ENCODE measurements at regions not wholly inside any gene's neighbourhood (a gene's known extent, or its start where the extent isn't known, plus 50 kb on each side); places are given as distances from the start of the nearest gene placed in this dataset.

DNA sequence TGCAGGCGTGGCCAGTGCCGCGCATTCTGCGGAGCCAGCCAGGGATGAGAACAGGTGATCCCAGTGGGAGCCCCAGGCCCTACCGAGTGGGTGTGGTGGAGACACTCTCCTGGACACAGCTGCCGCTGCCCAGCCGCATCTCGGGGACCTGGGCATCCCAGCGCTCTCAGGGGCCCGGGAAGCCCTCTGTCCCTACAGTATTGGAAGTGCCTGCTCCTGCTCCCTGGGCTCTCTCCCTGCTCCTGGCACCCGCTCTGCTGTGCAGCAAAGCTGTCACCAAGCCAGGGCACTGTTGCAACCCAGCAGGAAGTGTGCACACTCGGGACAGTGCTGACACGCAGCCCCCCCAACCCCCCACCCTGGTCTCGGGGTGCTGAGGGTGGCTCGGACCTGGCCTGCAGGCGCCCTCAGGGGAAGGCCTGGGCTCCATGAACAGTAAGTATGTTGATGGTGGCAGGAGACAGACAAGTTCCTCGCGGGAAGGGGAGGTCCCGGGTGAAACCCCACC, 1177.4 kb upstream of the GBE1 start:
- no peak overlapping the region for H2AFZ ChIP-seq
- H3K9ac ChIP-seq, result no peak overlapping the region
- no peaks in the 10 kb centered on the region for H3K9me3 ChIP-seq (ENCODE audit: low read depth)
- H3K4me2 ChIP-seq (ENCODE audit: unreplicated experiment), result no peak overlapping the region
- no peaks in the 10 kb centered on the region for H4K20me1 ChIP-seq (ENCODE audit: insufficient read depth)
- TF ChIP-seq EZH2 (IDR thresholded peaks at IDR 0.05; ENCODE audit: insufficient read depth, poor library complexity, severe bottlenecking) (no peak), EZH2phosphoT487 (IDR thresholded peaks at IDR 0.05; ENCODE audit: insufficient read depth, low read depth) (no peak)
- no peaks in the 10 kb centered on the region for H3K27me3 ChIP-seq (replicated peaks; ENCODE audit: insufficient read depth)
- whole genome bisulfite sequencing, 2 experiments (ENCODE audit: low coverage in 1 of 2, low lambda C conversion rate in 2 of 2, missing lambda C conversion rate in 2 of 2), result 61 to 67% methylated on average over 18 of the region's 19 CpGs
- no peak overlapping the region for H3K27ac ChIP-seq
- no peak for DNase-seq
- no peaks in the 10 kb centered on the region for H3K9me2 ChIP-seq (ENCODE audit: insufficient read depth)
- no peaks in the 10 kb centered on the region for H3K36me3 ChIP-seq (ENCODE audit: low read depth)
- in situ Hi-C loops (cut with MboI), result no loop called here
- H3K4me1 ChIP-seq (ENCODE audit: insufficient read depth), result no peaks in the 10 kb centered on the region
- H3K79me2 ChIP-seq (ENCODE audit: insufficient read depth), result no peaks in the 10 kb centered on the region
- no peaks in the 10 kb centered on the region for H3F3A ChIP-seq (ENCODE audit: insufficient read depth)
- no peak overlapping the region for H3K4me3 ChIP-seq

DNA sequence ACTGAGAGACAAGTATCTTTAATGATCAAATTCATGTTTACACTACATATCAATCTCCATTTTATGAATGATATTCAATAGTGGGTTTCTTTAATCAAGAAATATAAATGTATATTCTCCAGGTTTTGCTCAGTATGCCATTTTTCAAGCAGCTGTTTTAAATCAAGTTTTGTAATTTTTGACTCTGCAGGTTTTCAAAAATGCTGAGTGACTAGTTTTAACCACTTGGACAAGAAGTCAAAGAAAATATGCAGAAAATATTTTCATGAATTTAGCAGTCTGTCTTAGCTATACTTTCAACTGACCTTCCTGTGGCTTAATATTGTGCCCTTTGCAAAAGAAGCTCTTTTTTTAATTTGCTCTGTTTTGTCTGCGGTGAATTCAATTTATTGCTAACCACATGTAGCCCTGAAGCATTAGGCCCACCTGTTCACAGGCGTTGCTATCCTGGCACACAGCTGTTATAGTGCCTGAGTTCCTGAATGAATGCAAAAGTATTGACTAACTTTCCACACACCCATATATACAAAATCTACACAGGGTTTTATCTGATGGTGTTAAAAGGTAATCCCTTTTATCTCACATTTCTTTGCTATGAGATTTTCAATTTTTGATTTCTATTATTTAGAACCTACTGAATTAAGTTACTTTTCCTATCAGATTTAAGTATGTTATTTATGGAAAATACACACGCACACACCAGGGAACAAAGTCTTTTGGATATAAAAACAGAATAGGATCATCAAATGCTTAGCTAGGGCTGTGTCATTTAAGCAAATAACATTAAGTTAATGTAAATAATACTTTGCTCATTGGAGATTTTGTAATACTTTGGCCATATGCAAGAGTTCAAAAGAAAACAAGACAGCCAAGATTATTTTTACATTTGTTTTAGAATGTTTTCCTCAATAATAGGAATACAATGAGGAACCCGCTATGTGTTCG, 1166.1 kb upstream of the GBE1 start:
- no peaks in the 10 kb centered on the region for H3K27me3 ChIP-seq (replicated peaks; ENCODE audit: insufficient read depth)
- no peaks in the 10 kb centered on the region for H3K79me2 ChIP-seq (ENCODE audit: insufficient read depth)
- no peaks in the 10 kb centered on the region for H3K4me1 ChIP-seq (ENCODE audit: insufficient read depth)
- no peaks in the 10 kb centered on the region for H4K20me1 ChIP-seq (ENCODE audit: insufficient read depth)
- no peak overlapping the region for H3K27ac ChIP-seq
- no peaks in the 10 kb centered on the region for H3K9me3 ChIP-seq (ENCODE audit: low read depth)
- H3F3A ChIP-seq (ENCODE audit: insufficient read depth), result no peaks in the 10 kb centered on the region
- H3K9me2 ChIP-seq (ENCODE audit: insufficient read depth), result no peaks in the 10 kb centered on the region
- DNase-seq, result no peak
- H3K36me3 ChIP-seq (ENCODE audit: low read depth), result no peaks in the 10 kb centered on the region
- H3K4me2 ChIP-seq (ENCODE audit: unreplicated experiment), result no peak overlapping the region
- H2AFZ ChIP-seq, result no peak overlapping the region
- WGBS, 2 experiments (ENCODE audit: low coverage in 1 of 2, low lambda C conversion rate in 2 of 2, missing lambda C conversion rate in 2 of 2), result 35 to 41% methylated on average over 5 of the region's 5 CpGs
- no peak for TF ChIP-seq EZH2phosphoT487 (IDR thresholded peaks at IDR 0.05; ENCODE audit: insufficient read depth, low read depth)
- TF ChIP-seq EZH2 (IDR thresholded peaks at IDR 0.05; ENCODE audit: insufficient read depth, poor library complexity, severe bottlenecking), result no peak
- H3K9ac ChIP-seq, result no peak overlapping the region
- in situ Hi-C loops (cut with MboI), result no loop called here
- H3K4me3 ChIP-seq, result no peak overlapping the region

DNA sequence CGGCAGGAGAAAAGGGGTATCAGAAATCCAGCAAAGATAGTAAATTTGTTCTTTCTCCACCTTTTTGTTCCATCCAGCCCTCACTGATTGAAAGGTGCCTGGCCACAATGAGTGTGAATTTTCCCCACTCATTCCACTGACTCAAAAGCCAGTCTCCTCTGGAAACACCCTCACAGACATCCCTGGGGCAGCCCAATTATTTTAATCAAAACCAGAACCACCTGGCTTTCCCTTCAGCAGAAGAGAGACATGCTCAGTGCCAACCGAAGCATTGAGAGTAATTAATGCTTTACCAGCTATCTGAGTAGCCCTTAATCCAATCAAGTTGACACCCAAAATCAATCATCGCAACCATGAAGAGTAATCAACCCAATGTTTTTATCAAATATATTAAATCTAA, 1129.6 kb upstream of the GBE1 start:
- H3K9me2 ChIP-seq (ENCODE audit: insufficient read depth), result no peaks in the 10 kb centered on the region
- H3K36me3 ChIP-seq (ENCODE audit: low read depth), result no peaks in the 10 kb centered on the region
- no peak overlapping the region for H3K4me3 ChIP-seq
- no peak overlapping the region for H3K9ac ChIP-seq
- in situ Hi-C loops (cut with MboI), result no loop called here
- no peak overlapping the region for H3K4me2 ChIP-seq (ENCODE audit: unreplicated experiment)
- H3K9me3 ChIP-seq (ENCODE audit: low read depth), result no peaks in the 10 kb centered on the region
- 9 to 10% methylated on average over 3 of the region's 3 CpGs for WGBS, 2 experiments (ENCODE audit: low coverage in 1 of 2, low lambda C conversion rate in 2 of 2, missing lambda C conversion rate in 2 of 2)
- no peak overlapping the region for H3K27ac ChIP-seq
- H3F3A ChIP-seq (ENCODE audit: insufficient read depth), result no peaks in the 10 kb centered on the region
- no peaks in the 10 kb centered on the region for H3K27me3 ChIP-seq (replicated peaks; ENCODE audit: insufficient read depth)
- TF ChIP-seq EZH2 (IDR thresholded peaks at IDR 0.05; ENCODE audit: insufficient read depth, poor library complexity, severe bottlenecking), result no peak
- TF ChIP-seq EZH2phosphoT487 (IDR thresholded peaks at IDR 0.05; ENCODE audit: insufficient read depth, low read depth), result no peak
- no peaks in the 10 kb centered on the region for H3K4me1 ChIP-seq (ENCODE audit: insufficient read depth)
- DNase-seq, result no peak
- no peaks in the 10 kb centered on the region for H3K79me2 ChIP-seq (ENCODE audit: insufficient read depth)
- H4K20me1 ChIP-seq (ENCODE audit: insufficient read depth), result no peaks in the 10 kb centered on the region
- no peak overlapping the region for H2AFZ ChIP-seq

- Histone ChIP-seq H3K9ac (no peak overlapping the region), H2AFZ (no peak overlapping the region), H3K27me3 (replicated peaks; ENCODE audit: insufficient read depth) (no peaks in the 10 kb centered on the region), H3K4me1 (ENCODE audit: insufficient read depth) (no peaks in the 10 kb centered on the region), H3K4me2 (ENCODE audit: unreplicated experiment) (no peak overlapping the region), H3K4me3 (no peak overlapping the region), H4K20me1 (ENCODE audit: insufficient read depth) (no peaks in the 10 kb centered on the region), H3K79me2 (ENCODE audit: insufficient read depth) (no peaks in the 10 kb centered on the region), H3F3A (ENCODE audit: insufficient read depth) (no peaks in the 10 kb centered on the region), H3K9me2 (ENCODE audit: insufficient read depth) (no peaks in the 10 kb centered on the region), H3K27ac (no peak overlapping the region), H3K36me3 (ENCODE audit: low read depth) (no peaks in the 10 kb centered on the region), H3K9me3 (ENCODE audit: low read depth) (no peaks in the 10 kb centered on the region)
- WGBS, 2 experiments (ENCODE audit: low coverage in 1 of 2, low lambda C conversion rate in 2 of 2, missing lambda C conversion rate in 2 of 2), result 14% methylated on average over 2 of the region's 2 CpGs
- no peak for TF ChIP-seq EZH2phosphoT487 (IDR thresholded peaks at IDR 0.05; ENCODE audit: insufficient read depth, low read depth)
- DNase-seq, result no peak
- in situ Hi-C loops (cut with MboI), result no loop called here
Measured at GRCh38 chr3:82883072-82883471, 1121.6 kb upstream of the GBE1 start.
